Stimulated activated memory B cell treated with anti-CD40 and anti-IgM and Interleukin-4, amounts not matched to agents 10 μg/mL and 1 μg/mL and 100 μg/mL, for 72 hours (primary cell): ENCODE measurements at regions not wholly inside any gene's neighbourhood (a gene's known extent, or its start where the extent isn't known, plus 50 kb on each side); places are given as distances from the start of the nearest gene placed in this dataset.

Source experiments
- ATAC-seq: fragments of 150-1000 bp; cut with Tn5 transposase; 2 replicates; pipeline ENCODE4 v1.10.0; 2021
- H3K27ac Mint-ChIP-seq: one replicate; pipeline ENCODE4 v1.8.0; 2022; ENCODE audit warnings: mild to moderate bottlenecking, mixed read lengths
- H3K27me3 Mint-ChIP-seq: one replicate; pipeline ENCODE4 v1.8.0; 2022; ENCODE audit warnings: mixed read lengths
- H3K36me3 Mint-ChIP-seq: one replicate; pipeline ENCODE4 v1.8.0; 2022; ENCODE audit warnings: mixed read lengths
- H3K4me1 Mint-ChIP-seq: one replicate; pipeline ENCODE4 v1.8.0; 2022; ENCODE audit warnings: mixed read lengths
- H3K4me3 Mint-ChIP-seq: one replicate; pipeline ENCODE4 v1.8.0; 2022; ENCODE audit warnings: mild to moderate bottlenecking, moderate library complexity, mixed read lengths
- H3K9me3 Mint-ChIP-seq: one replicate; pipeline ENCODE4 v1.8.0; 2022; ENCODE audit warnings: mixed read lengths

GRCh38 chr7:31440511-31440910, 73.4 kb upstream of the ITPRID1 start:
- H3K4me3 Mint-ChIP-seq: no peak overlapping the region
- H3K27ac Mint-ChIP-seq: no peak overlapping the region
- ATAC-seq: no peak
- no peaks in the 10 kb centered on the region for H3K36me3 Mint-ChIP-seq
- no peaks in the 10 kb centered on the region for H3K4me1 Mint-ChIP-seq
- H3K9me3 Mint-ChIP-seq: no peaks in the 10 kb centered on the region
- H3K27me3 Mint-ChIP-seq: peaks cover 9% of the 10 kb centered on the region

DNA sequence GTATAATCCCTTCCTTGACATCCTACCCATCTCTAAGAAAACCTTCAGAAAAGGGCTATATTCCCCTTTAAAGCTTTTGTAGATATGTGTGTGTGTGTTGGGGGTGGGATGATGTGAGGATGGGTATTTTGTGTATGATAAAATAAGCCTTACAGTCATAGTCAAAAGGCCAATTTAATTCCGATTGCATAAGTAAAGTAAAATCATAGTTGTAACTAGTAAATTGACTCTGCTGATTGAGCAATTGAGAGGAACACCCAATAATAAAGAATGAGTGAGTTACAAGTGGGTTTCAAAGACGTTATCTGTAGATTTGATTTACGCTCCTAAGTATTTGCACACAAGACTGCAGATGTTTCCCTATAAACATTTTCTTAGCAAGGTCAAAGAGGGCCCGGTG, 71.3 kb upstream of the ITPRID1 start:
- H3K9me3 Mint-ChIP-seq: no peaks in the 10 kb centered on the region
- no peak for ATAC-seq
- no peak overlapping the region for H3K27ac Mint-ChIP-seq
- H3K27me3 Mint-ChIP-seq: peaks cover 9% of the 10 kb centered on the region
- H3K4me1 Mint-ChIP-seq: no peaks in the 10 kb centered on the region
- no peaks in the 10 kb centered on the region for H3K36me3 Mint-ChIP-seq
- no peak overlapping the region for H3K4me3 Mint-ChIP-seq

GRCh38 chr7:31443457-31443856, 70.4 kb upstream of the ITPRID1 start:
- Mint-ChIP-seq H3K27me3 (peaks cover 9% of the 10 kb centered on the region), H3K36me3 (no peaks in the 10 kb centered on the region), H3K27ac (no peak overlapping the region), H3K4me3 (no peak overlapping the region), H3K4me1 (no peaks in the 10 kb centered on the region), H3K9me3 (no peaks in the 10 kb centered on the region)
- no peak for ATAC-seq

GRCh38 chr7:31444196-31444595, 69.7 kb upstream of the ITPRID1 start:
- H3K36me3 Mint-ChIP-seq: no peaks in the 10 kb centered on the region
- no peaks in the 10 kb centered on the region for H3K4me1 Mint-ChIP-seq
- H3K4me3 Mint-ChIP-seq: no peak overlapping the region
- H3K27ac Mint-ChIP-seq: no peak overlapping the region
- peaks cover 15% of the 10 kb centered on the region for H3K27me3 Mint-ChIP-seq
- ATAC-seq: no peak
- H3K9me3 Mint-ChIP-seq: no peaks in the 10 kb centered on the region

DNA sequence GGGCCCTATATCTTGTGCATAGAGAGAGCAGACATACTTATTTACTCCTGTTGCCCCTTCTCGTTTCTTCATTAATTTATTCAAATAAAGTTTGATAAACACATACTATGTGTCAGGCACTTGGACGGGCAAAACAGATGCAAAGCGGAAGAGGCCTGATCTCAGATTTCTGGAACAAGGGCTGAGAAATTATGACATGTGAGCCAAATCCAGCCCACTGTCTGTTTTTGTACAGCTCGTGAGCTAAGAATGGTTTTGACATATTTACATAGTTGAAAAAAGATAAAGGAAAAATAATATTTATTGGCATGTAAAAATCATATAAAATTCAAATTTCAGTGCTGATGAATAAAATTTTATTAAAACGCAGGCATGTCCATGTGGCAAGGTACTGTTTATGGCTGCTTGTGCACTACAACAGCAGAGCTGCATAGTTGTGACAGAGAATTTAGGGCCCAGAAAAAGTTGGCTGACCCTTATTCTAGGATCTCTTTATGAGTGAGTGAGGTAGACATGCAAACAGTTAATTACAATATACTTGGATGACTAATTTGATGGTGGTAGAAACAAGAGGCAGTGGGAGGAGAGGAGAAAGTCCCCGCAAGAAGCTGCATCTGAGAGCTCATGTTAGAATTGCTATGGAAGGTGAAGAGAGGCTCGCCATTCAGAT, 68.1 kb upstream of the ITPRID1 start:
- no peak overlapping the region for H3K27ac Mint-ChIP-seq
- no peak for ATAC-seq
- H3K4me1 Mint-ChIP-seq: no peaks in the 10 kb centered on the region
- no peak overlapping the region for H3K4me3 Mint-ChIP-seq
- no peaks in the 10 kb centered on the region for H3K36me3 Mint-ChIP-seq
- no peaks in the 10 kb centered on the region for H3K9me3 Mint-ChIP-seq
- peaks cover 20% of the 10 kb centered on the region for H3K27me3 Mint-ChIP-seq

GRCh38 chr7:31448649-31449048, 65.2 kb upstream of the ITPRID1 start:
- no peak overlapping the region for H3K27ac Mint-ChIP-seq
- no peak for ATAC-seq
- no peaks in the 10 kb centered on the region for H3K9me3 Mint-ChIP-seq
- no peaks in the 10 kb centered on the region for H3K4me1 Mint-ChIP-seq
- H3K36me3 Mint-ChIP-seq: no peaks in the 10 kb centered on the region
- H3K4me3 Mint-ChIP-seq: no peak overlapping the region
- peaks cover 16% of the 10 kb centered on the region for H3K27me3 Mint-ChIP-seq

DNA sequence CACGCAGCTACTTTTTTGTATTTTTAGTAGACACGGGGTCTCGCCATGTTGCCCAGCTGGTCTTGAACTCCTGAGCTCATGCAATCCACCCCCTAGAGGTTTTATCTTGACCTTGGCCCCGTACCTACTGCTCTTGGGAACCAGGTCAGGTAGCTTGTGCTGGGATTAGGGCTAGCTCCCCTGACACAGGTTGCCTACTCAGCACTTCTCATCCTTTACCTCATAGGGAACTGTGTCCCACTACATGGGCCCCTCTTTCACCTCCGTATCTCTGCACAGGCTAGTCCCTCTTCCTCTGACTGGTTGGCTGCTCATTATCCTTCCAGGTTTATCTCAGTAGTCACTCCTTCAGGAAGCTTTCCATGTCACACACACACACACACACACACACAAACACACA, 58.0 kb upstream of the ITPRID1 start:
- Mint-ChIP-seq H3K27me3 (peaks cover 5% of the 10 kb centered on the region), H3K9me3 (no peaks in the 10 kb centered on the region), H3K4me3 (no peak overlapping the region), H3K36me3 (no peaks in the 10 kb centered on the region), H3K27ac (no peak overlapping the region), H3K4me1 (no peaks in the 10 kb centered on the region)
- no peak for ATAC-seq

GRCh38 chr7:31456646-31457368, 57.1 kb upstream of the ITPRID1 start:
- H3K4me1 Mint-ChIP-seq: no peaks in the 10 kb centered on the region
- no peaks in the 10 kb centered on the region for H3K9me3 Mint-ChIP-seq
- no peak overlapping the region for H3K4me3 Mint-ChIP-seq
- H3K27ac Mint-ChIP-seq: no peak overlapping the region
- ATAC-seq: no peak
- no peaks in the 10 kb centered on the region for H3K36me3 Mint-ChIP-seq
- no peaks in the 10 kb centered on the region for H3K27me3 Mint-ChIP-seq

GRCh38 chr7:31457551-31457950, 56.3 kb upstream of the ITPRID1 start:
- no peak overlapping the region for H3K4me3 Mint-ChIP-seq
- no peaks in the 10 kb centered on the region for H3K9me3 Mint-ChIP-seq
- H3K27ac Mint-ChIP-seq: no peak overlapping the region
- no peaks in the 10 kb centered on the region for H3K36me3 Mint-ChIP-seq
- ATAC-seq: no peak
- no peaks in the 10 kb centered on the region for H3K4me1 Mint-ChIP-seq
- no peaks in the 10 kb centered on the region for H3K27me3 Mint-ChIP-seq

GRCh38 chr7:31458203-31458602, 55.7 kb upstream of the ITPRID1 start:
- H3K9me3 Mint-ChIP-seq: no peaks in the 10 kb centered on the region
- H3K4me1 Mint-ChIP-seq: no peaks in the 10 kb centered on the region
- no peak overlapping the region for H3K27ac Mint-ChIP-seq
- H3K27me3 Mint-ChIP-seq: no peaks in the 10 kb centered on the region
- H3K36me3 Mint-ChIP-seq: no peaks in the 10 kb centered on the region
- no peak for ATAC-seq
- no peak overlapping the region for H3K4me3 Mint-ChIP-seq

DNA sequence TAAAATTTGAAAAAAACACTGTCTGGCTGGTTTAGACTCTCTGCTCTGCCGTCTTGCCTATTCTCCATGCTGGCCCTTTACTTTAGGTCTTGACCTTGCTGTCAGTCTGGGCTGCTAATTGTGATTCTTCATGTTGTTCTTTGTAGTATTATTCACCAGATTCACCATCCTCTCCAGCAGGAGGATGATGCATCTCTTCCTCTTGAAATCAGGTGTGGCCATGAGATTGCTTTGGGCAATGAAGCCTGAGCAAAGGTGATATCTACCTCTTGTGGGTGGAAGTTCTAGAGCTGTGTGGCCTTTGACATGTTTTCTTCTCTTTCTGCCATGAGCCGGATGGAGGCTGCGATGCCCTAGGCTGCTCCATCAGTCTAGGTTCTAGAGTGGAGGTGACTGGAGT, 51.3 kb upstream of the ITPRID1 start:
- ATAC-seq: no peak
- no peak overlapping the region for H3K27ac Mint-ChIP-seq
- no peaks in the 10 kb centered on the region for H3K36me3 Mint-ChIP-seq
- no peaks in the 10 kb centered on the region for H3K9me3 Mint-ChIP-seq
- no peaks in the 10 kb centered on the region for H3K4me1 Mint-ChIP-seq
- H3K27me3 Mint-ChIP-seq: peaks cover 10% of the 10 kb centered on the region
- H3K4me3 Mint-ChIP-seq: no peak overlapping the region
